Left ventricle myocardium inferior (tissue), 1 donor: ENCODE measurements at regions not wholly inside any gene's neighbourhood (a gene's known extent, or its start where the extent isn't known, plus 50 kb on each side); places are given as distances from the start of the nearest gene placed in this dataset.

Experiments
- DNase-seq: peaks from one replicate; pipeline ENCODE4 v3.0.0-alpha.2; 2020
- H3K27ac ChIP-seq: fragments of 200-600 bp; replicated peaks from 2 replicates; pipeline ENCODE4 v1.8.0; 2021
- H3K27me3 ChIP-seq: fragments of 200-600 bp; 2 replicates; pipeline ENCODE4 v1.8.0; 2021; ENCODE audit warnings: low read depth
- H3K36me3 ChIP-seq: fragments of 200-600 bp; 2 replicates; pipeline ENCODE4 v1.8.0; 2021
- H3K4me1 ChIP-seq: fragments of 200-600 bp; 2 replicates; pipeline ENCODE4 v1.8.0; 2021
- H3K4me3 ChIP-seq: fragments of 200-600 bp; 2 replicates; pipeline ENCODE4 v1.8.0; 2021; ENCODE audit warnings: mild to moderate bottlenecking, moderate library complexity
- H3K9me3 ChIP-seq: fragments of 200-600 bp; replicated peaks from 2 replicates; pipeline ENCODE4 v1.8.0; 2021
- CTCF ChIP-seq: fragments of 200-600 bp; IDR thresholded peaks from 2 replicates; pipeline ENCODE4 v1.8.0; 2021; ENCODE audit warnings: antibody characterized with exemption, mild to moderate bottlenecking, borderline replicate concordance
- intact Hi-C: fragments of 100-400 bp; cut with micrococcal nuclease; formaldehyde crosslinking; loops from one replicate; pipeline ENCODE4 v1.11.0; 2022
- donor health status: DM: no; HTN: yes; CAD: no; lungs with severe emphysema.

DNA sequence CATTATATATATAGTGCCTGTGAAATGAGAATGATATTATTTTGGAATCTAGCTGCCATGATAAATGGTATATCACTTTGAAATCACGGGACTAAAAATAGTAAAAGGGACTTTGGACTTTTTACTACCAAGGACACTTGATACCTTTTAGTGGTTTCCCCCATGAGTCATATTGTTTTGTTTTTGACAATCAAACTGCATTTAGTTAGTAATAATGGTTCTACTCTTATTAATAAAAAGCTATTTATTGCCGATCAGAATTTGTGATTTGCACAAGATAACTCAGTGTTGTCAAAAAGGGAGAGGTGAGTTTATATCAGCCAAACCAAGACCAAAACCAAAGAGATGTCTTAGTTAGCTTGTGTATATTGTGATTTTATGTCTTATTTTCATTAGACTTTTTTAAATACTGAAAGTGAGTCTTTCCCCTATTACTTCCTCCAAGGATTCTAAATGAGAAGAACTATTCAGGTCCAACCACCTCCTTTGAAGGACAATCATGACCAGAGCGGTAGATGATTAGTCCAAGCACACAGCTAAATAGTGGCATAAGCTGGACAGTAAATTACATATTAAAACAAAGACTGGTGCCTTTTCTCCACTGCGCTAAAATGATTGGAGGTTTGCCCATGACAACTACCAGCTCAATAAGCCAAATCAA lies 281.7 kb upstream of the ESRRG start:
- H3K4me1 ChIP-seq: no peaks in the 10 kb centered on the region
- no peaks in the 10 kb centered on the region for H3K36me3 ChIP-seq
- no peak for DNase-seq
- no peak overlapping the region for H3K4me3 ChIP-seq
- no peak overlapping the region for H3K27ac ChIP-seq
- no peaks in the 10 kb centered on the region for H3K9me3 ChIP-seq
- no peak for TF ChIP-seq CTCF
- intact Hi-C loops: no loop called here
- no peaks in the 10 kb centered on the region for H3K27me3 ChIP-seq

GRCh38 chr1:217003355-217003754 lies 280.1 kb upstream of the ESRRG start:
- Histone ChIP-seq H3K4me3 (no peak overlapping the region), H3K27ac (no peak overlapping the region), H3K9me3 (no peaks in the 10 kb centered on the region), H3K27me3 (no peaks in the 10 kb centered on the region), H3K4me1 (no peaks in the 10 kb centered on the region), H3K36me3 (no peaks in the 10 kb centered on the region)
- no peak for DNase-seq
- intact Hi-C loops: no loop called here
- no peak for TF ChIP-seq CTCF

DNA sequence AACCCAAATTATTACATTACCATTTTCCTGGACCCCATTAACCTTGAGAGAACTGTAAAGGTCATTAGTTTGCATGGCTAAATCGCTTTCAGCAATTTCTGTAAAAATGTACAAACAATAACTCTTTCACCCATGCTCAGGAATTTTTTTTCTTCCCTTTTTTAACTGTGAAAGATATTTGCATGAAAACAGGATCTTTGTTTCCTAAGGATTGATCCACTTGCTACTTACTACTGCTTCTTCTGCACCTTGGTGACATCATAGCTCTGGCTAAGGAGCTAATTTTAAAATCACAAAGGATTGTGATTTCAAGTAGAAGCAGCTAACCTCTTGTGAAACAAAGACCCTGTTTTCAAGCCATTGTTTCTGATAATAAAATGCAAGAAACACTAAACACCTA lies 274.6 kb upstream of the ESRRG start:
- Histone ChIP-seq H3K4me3 (no peak overlapping the region), H3K36me3 (no peaks in the 10 kb centered on the region), H3K27me3 (no peaks in the 10 kb centered on the region), H3K27ac (no peak overlapping the region), H3K9me3 (no peaks in the 10 kb centered on the region), H3K4me1 (no peaks in the 10 kb centered on the region)
- TF ChIP-seq CTCF: no peak
- no peak for DNase-seq
- intact Hi-C loops: no loop called here

- Histone ChIP-seq H3K27ac (no peak overlapping the region), H3K9me3 (no peaks in the 10 kb centered on the region), H3K27me3 (no peaks in the 10 kb centered on the region), H3K36me3 (no peaks in the 10 kb centered on the region), H3K4me1 (no peaks in the 10 kb centered on the region), H3K4me3 (no peak overlapping the region)
- intact Hi-C loops: no loop called here
- TF ChIP-seq CTCF: no peak
- no peak for DNase-seq
These were observed 273.8 kb upstream of the ESRRG start for GRCh38 chr1:216997069-216997468.

- intact Hi-C loops: no loop called here
- Histone ChIP-seq H3K27me3 (no peaks in the 10 kb centered on the region), H3K4me1 (peaks cover 11% of the 10 kb centered on the region), H3K9me3 (no peaks in the 10 kb centered on the region), H3K36me3 (no peaks in the 10 kb centered on the region), H3K4me3 (no peak overlapping the region), H3K27ac (peak overlapping the region; percentile 67)
- DNase-seq: no peak
- TF ChIP-seq CTCF: no peak
These were observed 261.3 kb upstream of the ESRRG start for GRCh38 chr1:216984536-216984935.
